ENCODE measurements at regions not wholly inside any gene's neighbourhood (a gene's known extent, or its start where the extent isn't known, plus 50 kb on each side); places are given as distances from the start of the nearest gene placed in this dataset.
"Not testable (repeated sequence)": the region's sequence is repeated elsewhere in the genome, so short reads cannot be mapped to it uniquely, and the experiment has no call there.

GRCh38 chrX:34810916-34811315 lies 131.7 kb upstream of the FAM47B start:
- H3K36me3 ChIP-seq (ENCODE audit: control insufficient read depth, insufficient read depth, low read length), result no peaks in the 10 kb centered on the region
- TF ChIP-seq CTCF (IDR thresholded peaks at IDR 0.05; ENCODE audit: insufficient read depth, low read length, poor library complexity, severe bottlenecking), result no peak
- H3K4me3 ChIP-seq (ENCODE audit: low read depth, low read length), result no peak overlapping the region
- DNase-seq (ENCODE audit: low read depth), result no peak
- H3K27me3 ChIP-seq (ENCODE audit: control insufficient read depth, insufficient read depth, low read length), result no peaks in the 10 kb centered on the region

- TF ChIP-seq CTCF (IDR thresholded peaks at IDR 0.05; ENCODE audit: insufficient read depth, low read length, poor library complexity, severe bottlenecking), result no peak
- H3K4me3 ChIP-seq (ENCODE audit: low read depth, low read length), result no peak overlapping the region
- no peaks in the 10 kb centered on the region for H3K27me3 ChIP-seq (ENCODE audit: control insufficient read depth, insufficient read depth, low read length)
- no peaks in the 10 kb centered on the region for H3K36me3 ChIP-seq (ENCODE audit: control insufficient read depth, insufficient read depth, low read length)
- DNase-seq (ENCODE audit: low read depth), result no peak
These were observed 129.0 kb upstream of the FAM47B start for GRCh38 chrX:34813618-34814017.

- no peak for TF ChIP-seq CTCF (IDR thresholded peaks at IDR 0.05; ENCODE audit: insufficient read depth, low read length, poor library complexity, severe bottlenecking)
- Histone ChIP-seq H3K36me3 (ENCODE audit: control insufficient read depth, insufficient read depth, low read length) (no peaks in the 10 kb centered on the region), H3K27me3 (ENCODE audit: control insufficient read depth, insufficient read depth, low read length) (no peaks in the 10 kb centered on the region), H3K4me3 (ENCODE audit: low read depth, low read length) (no peak overlapping the region)
- no peak for DNase-seq (ENCODE audit: low read depth)
These were observed 115.6 kb upstream of the FAM47B start for GRCh38 chrX:34826964-34827363.

- H3K27me3 ChIP-seq (ENCODE audit: control insufficient read depth, insufficient read depth, low read length), result no peaks in the 10 kb centered on the region
- no peak for DNase-seq (ENCODE audit: low read depth)
- H3K36me3 ChIP-seq (ENCODE audit: control insufficient read depth, insufficient read depth, low read length), result no peaks in the 10 kb centered on the region
- H3K4me3 ChIP-seq (ENCODE audit: low read depth, low read length), result no peak overlapping the region
- no peak for TF ChIP-seq CTCF (IDR thresholded peaks at IDR 0.05; ENCODE audit: insufficient read depth, low read length, poor library complexity, severe bottlenecking)
These were observed 103.1 kb upstream of the FAM47B start for GRCh38 chrX:34839451-34839850.

- DNase-seq (ENCODE audit: low read depth); H3K36me3 ChIP-seq (ENCODE audit: control insufficient read depth, insufficient read depth, low read length); H3K4me3 ChIP-seq (ENCODE audit: low read depth, low read length); H3K27me3 ChIP-seq (ENCODE audit: control insufficient read depth, insufficient read depth, low read length): not testable (repeated sequence)
These were observed 101.4 kb upstream of the FAM47B start for GRCh38 chrX:34841205-34841604.

GRCh38 chrX:34848281-34848680 lies 94.3 kb upstream of the FAM47B start:
- no peaks in the 10 kb centered on the region for H3K27me3 ChIP-seq (ENCODE audit: control insufficient read depth, insufficient read depth, low read length)
- no peak for DNase-seq (ENCODE audit: low read depth)
- H3K4me3 ChIP-seq (ENCODE audit: low read depth, low read length), result no peak overlapping the region
- no peaks in the 10 kb centered on the region for H3K36me3 ChIP-seq (ENCODE audit: control insufficient read depth, insufficient read depth, low read length)
- TF ChIP-seq CTCF (IDR thresholded peaks at IDR 0.05; ENCODE audit: insufficient read depth, low read length, poor library complexity, severe bottlenecking), result no peak

Measured in kidney epithelial cell (primary cell).